Activated T-cell treated with anti-CD3 and anti-CD28 coated beads for 48 hours (primary cell): ENCODE measurements at regions not wholly inside any gene's neighbourhood (a gene's known extent, or its start where the extent isn't known, plus 50 kb on each side); places are given as distances from the start of the nearest gene placed in this dataset.

Source experiments
- DNase-seq: peaks from one replicate; pipeline ENCODE4 v3.0.0-alpha.2; 2020; ENCODE audit warnings: low read depth

DNA sequence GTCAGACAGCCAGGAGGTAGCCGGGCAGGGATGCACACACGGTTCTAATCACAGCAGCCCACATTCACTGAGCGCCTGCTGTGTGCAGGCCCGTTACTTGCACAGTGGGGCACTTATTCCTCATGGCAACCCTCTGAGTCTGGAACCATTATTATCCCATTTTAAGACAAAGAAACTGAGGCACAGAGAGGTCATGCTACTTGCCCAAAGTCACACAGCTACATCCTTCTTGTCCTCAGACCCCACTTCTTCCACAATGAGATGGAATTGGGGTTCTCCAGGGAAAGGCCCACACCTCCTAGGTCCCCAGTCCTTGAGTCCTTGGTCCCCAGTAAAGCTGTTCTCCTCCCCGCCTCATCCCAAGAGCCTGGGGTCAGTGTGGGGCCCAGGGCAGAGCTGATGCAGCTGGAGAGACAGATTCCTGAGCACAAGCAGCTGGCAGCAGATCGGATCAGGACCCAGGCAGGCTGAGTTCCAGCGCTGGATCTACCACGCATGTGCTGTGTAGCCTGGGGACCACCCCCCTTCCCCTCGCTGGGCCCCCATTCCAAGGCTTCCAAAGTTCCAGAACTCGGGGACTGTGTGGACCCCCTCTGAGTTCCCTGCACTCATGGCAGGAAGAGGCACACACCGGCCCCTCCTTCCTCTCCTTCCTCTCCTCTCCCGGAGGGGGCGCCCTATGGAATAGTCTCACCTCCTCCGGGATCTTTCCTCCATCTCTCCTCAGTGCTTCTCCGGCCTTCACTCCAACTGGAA is 393.4 kb downstream of the MATN1 start:
- DNase-seq, result no peak

DNA sequence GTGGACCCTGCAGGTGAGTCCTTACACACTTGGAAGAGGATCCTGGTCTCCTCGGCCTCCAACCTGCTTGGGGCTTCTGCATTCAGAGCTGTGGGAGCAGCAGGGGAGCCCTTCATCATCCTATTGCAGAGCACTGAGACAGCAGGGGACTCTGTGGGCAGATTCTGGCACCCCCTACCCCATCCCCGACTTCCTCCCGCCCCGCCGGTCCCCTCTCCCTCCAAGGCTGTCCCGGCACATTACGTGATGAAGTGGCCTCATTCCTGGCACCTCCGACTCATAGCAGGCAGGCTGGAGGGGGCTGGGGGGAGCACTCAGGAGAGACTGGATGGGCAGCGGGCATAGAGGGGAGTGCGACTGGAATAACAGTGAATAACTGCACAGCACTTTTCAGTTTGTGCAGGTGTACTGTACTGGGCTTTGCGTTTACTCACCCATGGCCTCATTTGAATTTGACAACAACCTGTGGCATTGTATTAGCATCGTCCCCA is 394.1 kb downstream of the MATN1 start:
- DNase-seq, result no peak

DNA sequence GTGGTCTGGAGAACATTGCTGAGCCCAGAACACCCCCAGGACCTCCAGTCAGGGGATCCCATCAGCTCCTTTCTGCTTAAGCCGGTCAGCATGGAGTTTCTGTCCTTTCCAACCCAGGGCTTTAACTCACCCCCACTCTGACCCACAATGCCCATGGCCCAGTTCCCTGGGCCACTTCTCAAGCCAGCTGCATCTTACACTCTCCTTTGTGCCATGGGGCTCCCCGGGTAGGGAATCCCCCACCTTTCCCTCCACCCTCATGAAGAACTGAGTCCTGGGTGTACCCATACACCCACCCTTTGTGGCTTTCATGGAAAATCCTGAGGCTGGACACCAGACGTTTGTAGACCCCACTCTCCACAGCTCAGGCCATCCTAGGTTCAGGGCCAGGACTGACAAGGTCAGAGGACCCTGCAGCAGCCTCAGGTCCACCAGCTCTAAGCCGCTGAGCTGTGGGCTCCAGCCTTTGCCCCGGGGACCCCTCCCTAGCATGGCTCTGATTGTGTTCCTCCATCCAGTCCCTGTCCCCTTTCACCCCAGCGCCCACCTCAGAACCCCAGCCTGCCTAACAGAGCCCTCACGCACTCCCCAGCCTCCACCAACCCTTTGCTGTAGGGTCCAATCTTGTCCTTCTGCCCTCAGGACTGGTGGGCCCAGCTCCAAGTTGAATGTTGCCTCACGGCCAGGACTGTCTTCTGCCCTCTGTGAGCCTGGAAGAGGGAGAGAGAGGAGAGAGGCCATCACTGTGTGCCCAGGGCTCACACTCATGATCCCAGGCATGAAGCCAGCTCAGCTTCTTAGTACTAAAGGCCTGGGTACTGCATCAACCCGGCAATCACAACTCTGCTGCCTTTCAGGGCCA is 394.8 kb downstream of the MATN1 start:
- no peak for DNase-seq

DNA sequence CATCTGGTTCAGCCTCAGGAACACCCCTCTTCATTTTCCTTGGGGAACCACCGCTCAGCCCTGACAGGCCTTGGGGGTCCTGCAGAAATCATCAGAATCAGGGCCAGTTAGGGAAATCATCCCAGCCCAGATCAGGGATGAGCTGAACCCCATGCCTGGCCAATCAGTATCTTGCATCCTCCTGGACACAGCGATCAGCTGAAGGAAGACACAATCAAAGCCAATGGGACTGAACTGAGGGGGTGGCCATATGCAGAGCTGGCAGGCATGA is 395.4 kb downstream of the MATN1 start:
- DNase-seq, result no peak

DNA sequence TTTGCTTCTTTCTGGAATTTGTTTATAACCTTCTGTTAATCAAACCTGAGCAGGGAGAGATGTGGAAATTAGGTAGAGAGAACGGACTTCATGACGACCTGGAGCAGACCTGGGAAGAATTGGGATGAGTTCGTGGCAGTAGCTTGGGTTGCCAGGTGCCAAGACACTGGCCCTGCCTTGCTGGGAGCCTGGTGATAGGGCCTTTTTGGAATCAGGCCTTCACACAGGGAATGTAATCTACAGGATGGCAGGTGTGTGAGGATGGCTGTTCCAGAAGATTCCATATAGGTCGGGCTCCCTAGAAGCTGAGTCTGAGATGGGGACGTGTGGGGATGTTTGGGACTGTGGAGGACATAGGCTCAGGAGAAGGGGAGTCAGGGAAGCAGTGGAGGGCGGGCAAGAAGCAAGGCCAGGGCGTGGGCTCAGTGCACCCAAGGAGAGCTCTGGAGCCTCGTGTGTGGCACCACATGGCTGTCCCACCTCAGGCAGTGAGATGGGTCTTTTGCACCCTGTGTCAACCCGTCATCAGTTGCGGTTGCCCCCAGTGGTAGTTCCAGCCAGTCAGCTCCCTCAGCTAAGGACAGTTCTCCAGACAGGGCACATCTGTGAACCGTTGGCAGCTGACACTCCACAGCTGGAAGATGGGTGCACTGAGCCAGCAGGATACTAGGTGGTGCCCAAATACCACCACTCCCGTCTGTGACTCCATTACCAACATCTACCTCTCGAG is 395.9 kb downstream of the MATN1 start:
- DNase-seq, result no peak

DNA sequence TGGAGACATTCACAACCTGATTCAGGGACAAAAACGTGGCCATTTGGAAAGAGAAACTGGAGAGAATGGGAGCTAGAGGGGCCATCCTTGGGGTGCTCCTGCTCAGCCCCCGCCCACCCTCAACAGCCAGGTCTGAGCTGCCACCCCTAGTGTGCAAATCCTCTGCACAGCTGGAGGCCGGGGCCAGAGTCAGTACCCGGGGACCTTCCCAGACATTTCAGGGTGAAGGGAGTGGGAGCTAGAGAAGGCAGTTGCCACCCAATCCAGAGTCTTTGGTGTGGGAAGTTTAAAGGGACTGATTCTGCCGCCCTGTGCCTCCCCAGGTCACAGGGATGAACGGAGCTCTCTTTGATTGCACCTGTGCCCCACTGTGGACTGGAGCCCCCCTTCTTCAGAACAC is 397.4 kb downstream of the MATN1 start:
- DNase-seq, result no peak

DNA sequence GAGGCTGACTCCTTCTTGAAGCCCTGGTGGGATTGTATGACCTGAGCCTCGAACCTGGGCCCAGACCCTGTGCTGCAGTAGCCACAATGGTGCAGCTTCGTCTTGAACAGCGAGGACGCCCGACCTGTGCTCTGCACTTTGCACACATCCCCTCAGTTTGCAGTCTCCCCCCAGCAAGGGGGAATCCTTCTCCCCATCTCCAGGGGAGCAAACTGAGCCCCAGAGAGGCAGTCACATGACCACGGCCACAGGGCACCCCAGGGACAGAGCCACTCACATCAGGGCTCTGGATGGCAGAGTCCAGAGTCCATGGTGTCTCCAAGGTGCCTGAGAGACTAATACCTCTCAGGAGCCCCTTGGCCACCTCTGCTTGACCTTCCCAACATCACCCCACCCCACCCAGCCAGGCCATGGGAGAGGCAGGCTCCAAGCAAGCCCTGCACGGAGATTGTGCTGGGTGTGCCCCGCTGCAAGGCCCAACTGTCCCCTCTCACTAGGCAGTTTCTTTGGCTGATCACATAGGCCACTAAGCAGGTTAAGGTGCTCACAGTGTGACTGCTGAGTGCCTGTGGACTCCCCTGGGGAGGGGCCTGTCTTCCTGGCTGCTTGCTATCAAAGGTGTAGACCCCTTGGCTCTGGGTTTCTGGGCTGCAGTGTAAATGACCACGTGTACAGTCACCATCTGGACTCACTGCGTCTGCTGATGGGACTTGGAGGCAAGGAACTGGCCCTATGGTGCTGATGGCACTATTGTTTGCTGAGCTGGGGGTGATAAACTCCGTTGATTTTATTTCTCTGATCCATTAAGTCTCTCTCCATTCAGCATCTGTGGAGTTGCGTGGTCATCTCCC is 398.1 kb downstream of the MATN1 start:
- no peak for DNase-seq

DNA sequence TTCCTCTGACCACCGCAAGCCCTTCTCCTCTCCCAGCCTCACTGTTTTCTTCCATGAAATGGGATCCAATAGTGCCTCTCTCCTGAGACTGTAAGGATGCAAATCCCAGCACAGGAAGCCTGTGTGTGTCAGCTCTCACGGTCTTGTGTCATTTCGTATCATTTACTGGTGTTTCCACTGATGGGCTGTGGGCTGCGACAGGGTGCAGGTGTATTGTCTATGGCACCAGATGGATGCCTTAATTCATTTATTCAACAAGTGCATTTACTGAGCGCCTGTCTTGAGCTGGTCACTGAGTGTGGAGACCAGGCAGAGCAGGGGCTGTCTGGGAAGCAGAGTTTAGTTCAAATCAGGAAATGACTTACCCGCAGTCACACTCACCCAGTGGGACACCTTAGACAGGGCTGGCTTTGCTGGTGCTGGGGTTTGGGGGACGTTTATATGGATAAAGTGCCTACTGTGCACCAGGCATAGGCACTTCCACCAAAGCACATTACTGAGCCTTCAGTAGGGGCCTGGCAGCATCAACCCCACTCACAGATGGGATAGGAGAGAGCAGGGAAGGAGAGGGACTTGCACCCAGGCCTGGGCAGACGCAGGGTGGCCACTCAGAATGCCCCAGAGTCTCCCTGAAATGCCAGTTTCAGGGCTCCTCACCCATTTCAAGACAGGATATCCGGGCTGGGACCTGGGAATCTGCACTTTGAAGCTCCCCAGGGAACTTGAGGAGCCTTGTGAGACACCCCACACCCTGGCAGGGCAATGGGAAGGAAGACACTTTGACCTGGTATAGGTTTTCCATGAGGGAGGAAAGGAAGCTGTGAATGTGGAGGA is 398.9 kb downstream of the MATN1 start:
- DNase-seq, result no peak

DNA sequence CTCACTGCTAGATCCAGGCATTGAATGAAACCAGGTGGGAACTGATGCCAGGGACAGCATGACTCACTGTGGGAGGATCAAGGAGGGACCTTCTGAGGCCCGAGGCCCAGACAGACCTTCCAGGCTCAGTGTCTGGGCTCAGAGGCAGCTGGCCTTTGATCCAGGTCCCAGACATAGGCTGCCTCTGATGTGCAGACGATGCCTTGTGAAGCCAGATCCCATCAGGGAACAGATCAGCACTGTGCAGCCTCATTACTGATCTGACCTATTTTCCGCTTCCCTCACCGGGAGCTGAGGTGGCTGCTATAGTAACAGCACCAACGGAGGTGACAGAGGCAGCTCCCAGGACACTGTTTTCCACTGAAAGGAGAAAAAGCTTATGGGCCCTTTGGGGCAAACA is 399.5 kb downstream of the MATN1 start:
- no peak for DNase-seq

DNA sequence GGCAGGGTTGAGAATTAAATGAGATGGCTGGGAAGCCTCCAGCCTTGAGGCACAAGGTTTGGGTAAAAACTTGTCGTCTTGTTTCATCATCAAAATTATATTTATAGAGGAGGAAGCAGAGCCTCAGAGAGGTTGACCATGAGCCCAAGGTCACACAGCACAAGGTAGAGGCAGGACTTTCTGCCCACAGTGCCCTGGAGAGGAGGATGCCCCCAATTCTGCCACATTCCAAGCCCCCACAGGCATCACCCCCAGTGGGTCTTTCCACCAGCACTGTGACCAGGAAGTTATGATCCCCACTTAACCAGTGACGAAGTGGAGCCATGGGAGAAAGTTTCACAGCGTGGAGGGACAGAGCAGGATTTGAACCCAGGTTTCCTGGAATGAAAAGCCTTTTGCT is 400.0 kb downstream of the MATN1 start:
- DNase-seq, result no peak

DNA sequence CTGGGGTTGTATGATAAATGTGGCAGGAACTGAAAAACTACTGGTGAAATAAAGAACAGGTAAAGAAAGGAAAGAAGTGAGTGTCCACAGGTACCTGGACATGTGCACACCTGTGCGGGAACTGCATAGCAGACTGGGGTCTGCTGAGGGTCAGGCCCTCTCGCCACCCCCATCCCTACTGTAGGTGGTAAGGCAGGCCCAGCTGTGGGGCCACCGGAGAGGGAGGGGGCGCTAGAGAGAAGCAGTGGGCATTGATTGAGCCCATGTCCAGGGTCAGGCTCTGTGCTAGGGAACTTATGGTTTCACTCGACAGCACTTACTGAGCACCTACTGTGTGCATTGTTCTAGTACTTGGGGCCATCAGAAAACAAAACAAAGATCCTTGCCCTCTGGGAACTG is 400.5 kb downstream of the MATN1 start:
- DNase-seq, result no peak

DNA sequence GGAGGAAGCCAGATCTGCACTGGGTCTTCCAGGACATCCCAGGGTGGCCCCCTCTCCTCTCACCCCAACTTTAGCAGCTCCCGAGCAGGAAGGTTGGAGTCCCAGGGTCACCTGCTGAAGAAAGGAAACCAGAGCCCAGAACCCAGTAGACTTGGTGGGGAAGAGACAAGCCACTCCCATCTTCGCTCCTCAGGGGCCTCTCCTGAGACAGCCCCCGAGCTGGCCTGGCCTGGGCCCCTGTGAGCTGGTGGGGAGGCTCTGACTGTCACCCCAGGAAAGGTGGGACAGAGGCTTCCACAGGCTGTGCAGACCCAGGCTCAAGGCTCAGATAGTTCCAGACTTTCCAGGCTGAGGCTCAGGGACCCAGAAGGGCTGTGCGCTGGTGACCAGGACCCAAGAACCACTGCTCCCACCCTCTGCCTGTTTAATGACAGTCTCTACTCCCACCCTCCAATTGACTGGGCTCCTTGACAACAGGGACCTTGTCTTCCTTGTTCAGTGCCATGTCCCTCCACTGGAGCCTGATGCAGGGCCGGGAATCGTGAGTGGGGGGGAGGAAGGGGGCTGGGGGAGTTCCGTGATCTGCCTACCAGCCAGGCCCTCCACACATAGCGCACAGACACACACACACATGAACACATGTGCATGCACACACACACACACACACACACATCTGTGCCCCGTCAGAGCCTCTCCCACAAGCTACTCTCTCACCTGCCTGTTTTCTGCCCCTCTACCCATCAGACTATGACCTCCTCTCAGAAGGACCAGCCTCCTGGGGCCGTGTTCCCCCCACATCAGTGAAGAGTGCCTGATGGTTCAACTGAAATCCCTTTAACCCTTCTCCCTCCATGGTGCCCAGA is 401.2 kb downstream of the MATN1 start:
- DNase-seq, result no peak

DNA sequence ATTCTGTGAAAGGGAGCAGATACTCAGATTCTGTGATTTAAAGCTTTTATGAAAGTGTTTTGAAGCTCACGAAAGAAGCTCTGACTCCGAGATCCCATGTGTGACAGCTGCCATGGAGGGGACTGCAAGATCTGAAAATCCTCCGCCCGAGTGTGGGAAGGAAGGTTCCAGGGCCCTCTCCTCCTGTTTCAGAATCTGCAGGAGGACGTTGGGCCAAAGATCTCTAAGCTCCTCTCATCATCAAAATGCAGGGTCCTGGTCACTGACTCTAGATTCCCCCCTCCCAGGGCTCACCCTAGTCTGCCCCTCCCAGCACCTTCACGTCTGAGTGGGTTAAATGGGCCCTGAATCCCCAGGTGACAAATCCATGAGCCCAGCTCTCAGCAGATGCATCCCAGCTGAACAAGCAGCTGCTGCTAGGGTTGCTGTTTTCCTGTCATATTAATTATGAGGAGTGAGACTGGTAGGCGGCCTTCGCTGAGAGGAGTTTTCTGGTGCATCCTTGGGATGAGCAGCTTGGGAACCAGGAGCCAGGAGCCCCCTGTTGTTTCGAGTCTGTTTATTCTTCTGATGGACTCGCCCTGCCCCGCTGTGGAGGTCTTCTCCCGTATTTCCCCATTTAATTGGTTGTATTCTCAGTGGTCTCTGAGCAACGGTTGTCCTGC is 402.0 kb downstream of the MATN1 start:
- DNase-seq, result no peak

DNA sequence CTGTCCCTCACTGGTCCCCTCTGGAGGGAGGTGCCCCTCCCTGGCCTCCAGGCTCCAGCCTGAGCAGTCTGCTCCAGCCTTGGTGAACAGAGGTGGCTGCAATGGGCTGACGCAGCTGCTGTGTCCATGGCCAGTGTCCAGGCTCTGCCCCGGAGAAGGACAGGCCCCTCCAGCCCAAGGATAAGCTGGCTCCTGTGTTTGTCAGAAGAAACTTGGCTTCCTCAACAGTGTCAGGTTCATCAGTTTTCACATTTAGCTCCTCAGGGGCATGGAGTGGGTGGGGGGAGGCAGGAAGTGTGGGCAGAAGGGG is 402.8 kb downstream of the MATN1 start:
- DNase-seq, result no peak

DNA sequence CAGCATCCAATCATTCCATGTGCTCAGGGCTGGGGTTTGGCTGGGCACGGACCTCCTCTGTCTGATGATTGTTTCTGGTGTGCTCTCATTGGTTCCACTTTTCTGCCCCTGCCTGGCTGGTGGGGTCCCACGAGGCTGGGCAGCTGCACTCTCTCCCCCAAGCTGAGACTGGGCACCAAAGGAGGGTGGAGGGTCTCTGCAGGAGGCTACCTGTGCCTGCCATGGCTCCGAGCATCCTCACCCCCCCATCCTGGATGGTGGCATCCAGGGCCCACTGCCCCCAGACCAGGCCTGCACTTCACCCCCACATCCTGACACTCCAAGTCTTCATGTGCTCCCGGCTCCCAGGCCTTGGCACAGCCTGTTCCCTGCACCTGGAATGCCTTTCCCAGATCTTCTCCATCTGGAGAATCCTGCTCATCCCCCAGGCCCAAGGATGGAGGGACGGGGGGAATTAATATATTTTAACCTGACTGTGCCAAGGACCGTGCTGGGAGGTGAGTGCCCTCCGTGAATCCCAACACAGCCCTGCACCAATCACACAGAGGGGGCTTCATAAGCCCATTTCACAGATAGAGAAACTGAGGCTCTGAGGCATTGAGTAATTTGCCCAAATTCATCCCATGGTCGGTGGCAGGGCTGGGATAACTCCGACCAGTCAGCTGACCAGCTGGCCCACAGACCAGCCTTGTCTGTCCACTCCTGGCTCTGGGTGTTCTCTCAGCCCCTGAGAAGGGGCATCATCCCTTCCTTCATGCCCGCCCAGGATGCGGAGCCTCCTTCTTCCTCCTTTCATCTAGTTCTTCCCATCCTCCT is 403.4 kb downstream of the MATN1 start:
- DNase-seq, result no peak

DNA sequence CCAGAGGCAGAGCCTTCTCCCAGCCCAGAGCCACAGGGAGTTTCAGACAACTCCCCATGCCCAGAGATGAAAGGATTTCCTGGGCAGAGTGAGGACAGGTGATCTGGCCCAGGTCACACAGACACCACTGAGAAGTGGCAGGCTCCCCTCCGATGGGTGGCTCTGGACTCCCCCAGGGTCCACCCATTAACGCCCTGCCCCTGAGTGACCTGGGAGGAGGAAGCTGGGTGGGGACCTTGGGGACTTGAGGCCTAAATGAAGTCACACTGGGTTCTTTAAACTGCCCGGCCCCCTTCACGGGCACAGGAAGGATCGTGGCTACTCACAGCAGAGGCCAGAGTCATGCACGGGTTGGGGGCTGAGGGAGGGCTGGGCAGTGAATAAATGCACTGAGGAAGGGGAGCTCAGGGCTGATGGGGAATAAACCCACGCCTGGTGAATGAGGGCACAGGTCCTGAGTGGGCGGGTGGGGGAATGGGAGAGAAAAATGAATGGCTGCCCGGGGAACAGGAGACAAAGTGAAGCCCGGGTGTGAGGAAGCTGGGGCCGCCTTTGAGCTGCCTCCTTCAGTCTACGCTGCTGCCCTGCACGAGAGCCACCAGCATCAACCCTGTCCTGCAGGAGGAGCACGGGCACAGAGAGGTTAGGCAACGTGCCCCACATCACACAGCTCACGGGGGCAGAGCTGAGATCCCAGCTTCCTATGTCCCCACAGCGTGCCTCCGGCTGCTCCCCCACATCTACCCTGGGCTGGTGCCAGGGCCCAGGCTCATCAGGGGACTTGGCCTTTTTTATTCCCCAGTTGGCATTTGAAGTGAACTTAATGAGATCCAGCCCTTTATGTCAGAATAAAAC is 404.3 kb downstream of the MATN1 start:
- DNase-seq, result no peak

DNA sequence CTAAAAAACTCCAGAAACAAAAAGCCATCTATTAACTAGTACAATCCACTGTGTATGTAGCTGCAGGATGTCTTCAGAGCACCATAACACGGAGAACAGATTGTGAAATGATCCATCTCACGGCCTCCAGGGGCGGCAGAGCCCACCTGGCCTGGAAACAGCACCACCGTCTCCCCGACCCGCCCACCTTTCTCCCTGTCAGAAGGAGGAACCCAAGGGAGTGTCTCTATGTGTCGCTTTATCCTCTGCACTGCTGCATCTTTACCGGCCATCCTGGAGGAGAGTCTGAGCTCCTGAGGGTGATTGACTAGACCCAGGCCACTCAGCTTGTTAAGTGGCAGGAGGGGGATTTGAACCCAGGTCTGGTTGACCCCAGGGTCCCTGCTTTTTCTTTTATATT is 405.0 kb downstream of the MATN1 start:
- DNase-seq, result no peak

DNA sequence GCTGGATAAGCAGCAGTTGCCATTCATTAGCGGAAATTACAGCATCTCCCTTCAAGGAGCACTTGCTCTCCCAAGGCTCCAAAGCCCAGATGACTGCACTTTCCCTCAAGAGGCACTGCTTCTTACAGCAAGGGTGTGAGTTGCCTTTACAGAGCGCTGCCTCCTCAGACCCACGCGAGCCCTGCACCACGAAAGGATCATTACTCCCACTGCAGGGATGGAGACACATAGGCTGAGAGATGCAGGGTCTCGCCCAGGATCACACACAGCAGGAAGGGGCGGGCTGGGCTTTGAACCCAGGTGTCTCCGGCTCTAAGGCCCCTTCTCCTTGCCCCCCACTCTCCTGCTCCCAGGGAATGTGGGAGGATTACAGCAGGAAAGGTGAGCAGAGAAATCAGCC is 405.5 kb downstream of the MATN1 start:
- DNase-seq, result no peak
